Neural progenitor cell (in vitro differentiated cells): ENCODE measurements at regions not wholly inside any gene's neighbourhood (a gene's known extent, or its start where the extent isn't known, plus 50 kb on each side); places are given as distances from the start of the nearest gene placed in this dataset.

ENCODE experiments used
- DNase-seq: peaks from one replicate; pipeline ENCODE4 v3.0.0-alpha.2; 2016; ENCODE audit warnings: low spot score
- H2AFZ ChIP-seq: fragments of 200-600 bp; sonication (generic); replicated peaks from 2 replicates; pipeline ENCODE4 v1.6.1; 2016; ENCODE audit warnings: antibody characterized with exemption
- H3F3A ChIP-seq: fragments of 200-600 bp; sonication (generic); 2 replicates; pipeline ENCODE4 v1.6.1; 2016; ENCODE audit warnings: antibody characterized with exemption, low read depth
- H3K27ac ChIP-seq: fragments of 200-600 bp; sonication (generic); 2 replicates; pipeline ENCODE4 v1.5.1; 2016; ENCODE audit warnings: mild to moderate bottlenecking
- H3K27me3 ChIP-seq: fragments of 200-600 bp; sonication (generic); 2 replicates; pipeline ENCODE4 v1.6.1; 2016; ENCODE audit warnings: mild to moderate bottlenecking, moderate library complexity
- H3K36me3 ChIP-seq: fragments of 200-600 bp; sonication (generic); 2 replicates; pipeline ENCODE4 v1.5.1; 2016
- H3K4me1 ChIP-seq: fragments of 200-600 bp; sonication (generic); 2 replicates; pipeline ENCODE4 v1.6.1; 2016; ENCODE audit warnings: mixed run types
- H3K4me2 ChIP-seq: fragments of 200-600 bp; sonication (generic); 2 replicates; pipeline ENCODE4 v1.6.1; 2016
- H3K4me3 ChIP-seq: fragments of 200-600 bp; sonication (generic); 2 replicates; pipeline ENCODE4 v1.5.1; 2016
- H3K79me2 ChIP-seq: fragments of 200-600 bp; sonication (generic); 2 replicates; pipeline ENCODE4 v1.6.1; 2016; ENCODE audit warnings: low read depth
- H3K9ac ChIP-seq: fragments of 200-600 bp; sonication (generic); 2 replicates; pipeline ENCODE4 v1.6.1; 2016
- H3K9me3 ChIP-seq: fragments of 200-600 bp; sonication (generic); 2 replicates; pipeline ENCODE4 v1.5.1; 2016; ENCODE audit warnings: low read depth
- H4K20me1 ChIP-seq: fragments of 200-600 bp; sonication (generic); 2 replicates; pipeline ENCODE4 v1.6.1; 2016; ENCODE audit warnings: low read depth
- H3K27ac Mint-ChIP-seq: 3 replicates; pipeline ENCODE4 v1.8.0; 2021; ENCODE audit warnings: mixed read lengths
- H3K27me3 Mint-ChIP-seq: 2 replicates; pipeline ENCODE4 v1.8.0; 2022; ENCODE audit warnings: low read depth, mild to moderate bottlenecking, inconsistent platforms, moderate library complexity, mixed read lengths; ENCODE audit not compliant: insufficient read depth
- H3K36me3 Mint-ChIP-seq: 3 replicates; pipeline ENCODE4 v1.8.0; 2021; ENCODE audit warnings: mixed read lengths
- H3K4me1 Mint-ChIP-seq: 3 replicates; pipeline ENCODE4 v1.8.0; 2021; ENCODE audit warnings: mixed read lengths
- H3K4me3 Mint-ChIP-seq: 3 replicates; pipeline ENCODE4 v1.8.0; 2021; ENCODE audit warnings: mild to moderate bottlenecking, moderate library complexity, mixed read lengths
- H3K9me3 Mint-ChIP-seq: 3 replicates; pipeline ENCODE4 v1.8.0; 2020; ENCODE audit warnings: mixed read lengths
- CTCF ChIP-seq: fragments of 200-600 bp; sonication (generic); IDR thresholded peaks from 2 replicates; pipeline ENCODE4 v1.5.1; 2017; ENCODE audit warnings: antibody characterized with exemption, mild to moderate bottlenecking
- EZH2 ChIP-seq: fragments of 200-600 bp; sonication (generic); IDR thresholded peaks from 2 replicates; pipeline ENCODE4 v1.6.1; 2017; ENCODE audit warnings: antibody characterized with exemption, mild to moderate bottlenecking, moderate library complexity
- EZH2phosphoT487 ChIP-seq: fragments of 200-600 bp; sonication (generic); IDR thresholded peaks from 2 replicates; pipeline ENCODE4 v1.6.1; 2017; ENCODE audit warnings: antibody characterized with exemption

- TF ChIP-seq EZH2 (no peak), EZH2phosphoT487 (no peak), CTCF (no peak)
- Histone ChIP-seq H3K4me3 (no peak overlapping the region), H4K20me1 (no peaks in the 10 kb centered on the region)
These were observed 282.3 kb downstream of the BCL11A start for GRCh38 chr2:60271131-60271530.

GRCh38 chr2:60268661-60269060 lies 284.8 kb downstream of the BCL11A start:
- Histone ChIP-seq H3K79me2 (no peaks in the 10 kb centered on the region), H3K4me3 (no peak overlapping the region), H3F3A (peaks cover 8% of the 10 kb centered on the region), H3K36me3 (no peaks in the 10 kb centered on the region), H3K27me3 (no peaks in the 10 kb centered on the region), H3K27ac (no peak overlapping the region), H3K4me2 (no peak overlapping the region), H3K9ac (no peak overlapping the region), H2AFZ (no peak overlapping the region), H4K20me1 (no peaks in the 10 kb centered on the region), H3K4me1 (peaks cover 9% of the 10 kb centered on the region), H3K9me3 (no peaks in the 10 kb centered on the region)
- Mint-ChIP-seq H3K4me3 (no peak overlapping the region), H3K4me1 (peaks cover 21% of the 10 kb centered on the region), H3K27me3 (peaks cover 9% of the 10 kb centered on the region), H3K9me3 (peaks cover 13% of the 10 kb centered on the region), H3K27ac (no peak overlapping the region), H3K36me3 (no peaks in the 10 kb centered on the region)
- no peak for TF ChIP-seq CTCF
- no peak for TF ChIP-seq EZH2
- TF ChIP-seq EZH2phosphoT487, result no peak
- DNase-seq, result no peak

More at GRCh38 chr2:60271131-60271530, 282.3 kb downstream of the BCL11A start:
- Mint-ChIP-seq H3K4me1 (peaks cover 12% of the 10 kb centered on the region), H3K36me3 (no peaks in the 10 kb centered on the region), H3K27ac (no peak overlapping the region), H3K4me3 (no peak overlapping the region), H3K27me3 (peaks cover 6% of the 10 kb centered on the region), H3K9me3 (peaks cover 11% of the 10 kb centered on the region)
- Histone ChIP-seq H3K36me3 (no peaks in the 10 kb centered on the region), H3K4me1 (peaks cover 12% of the 10 kb centered on the region), H3F3A (peaks cover 10% of the 10 kb centered on the region), H3K27me3 (no peaks in the 10 kb centered on the region), H2AFZ (no peak overlapping the region), H3K79me2 (no peaks in the 10 kb centered on the region), H3K27ac (no peak overlapping the region), H3K9me3 (peaks cover 7% of the 10 kb centered on the region), H3K9ac (no peak overlapping the region), H3K4me2 (no peak overlapping the region)
- no peak for DNase-seq

GRCh38 chr2:60268032-60268431 lies 285.4 kb downstream of the BCL11A start:
- Mint-ChIP-seq H3K9me3 (peaks cover 11% of the 10 kb centered on the region), H3K27me3 (peaks cover 9% of the 10 kb centered on the region), H3K4me3 (no peak overlapping the region), H3K4me1 (peaks cover 22% of the 10 kb centered on the region), H3K27ac (no peak overlapping the region), H3K36me3 (no peaks in the 10 kb centered on the region)
- H3K27ac ChIP-seq, result no peak overlapping the region
- no peaks in the 10 kb centered on the region for H4K20me1 ChIP-seq
- TF ChIP-seq EZH2phosphoT487, result no peak
- TF ChIP-seq EZH2, result no peak
- TF ChIP-seq CTCF, result no peak
- H3K36me3 ChIP-seq, result no peaks in the 10 kb centered on the region
- H3K4me3 ChIP-seq, result no peak overlapping the region
- H3K4me1 ChIP-seq, result peaks cover 7% of the 10 kb centered on the region
- H3K9me3 ChIP-seq, result no peaks in the 10 kb centered on the region
- no peak for DNase-seq
- no peaks in the 10 kb centered on the region for H3K79me2 ChIP-seq
- no peak overlapping the region for H2AFZ ChIP-seq
- H3K27me3 ChIP-seq, result no peaks in the 10 kb centered on the region
- H3K4me2 ChIP-seq, result no peak overlapping the region
- H3K9ac ChIP-seq, result no peak overlapping the region
- peaks cover 2% of the 10 kb centered on the region for H3F3A ChIP-seq
